ENCODE measurements at regions not wholly inside any gene's neighbourhood (a gene's known extent, or its start where the extent isn't known, plus 50 kb on each side); places are given as distances from the start of the nearest gene placed in this dataset.

- TF ChIP-seq CTCF (conservative IDR thresholded peaks at IDR 0.05; ENCODE audit: low read depth, low read length): no peak
- no peak for TF ChIP-seq EZH2 (IDR thresholded peaks at IDR 0.05; ENCODE audit: borderline replicate concordance, low read depth, low read length, poor library complexity, severe bottlenecking)
Observed at GRCh38 chr12:33314223-33314622, 125.4 kb downstream of the SYT10 start.

Data from A673 (cell line).